ENCODE measurements at regions not wholly inside any gene's neighbourhood (a gene's known extent, or its start where the extent isn't known, plus 50 kb on each side); places are given as distances from the start of the nearest gene placed in this dataset.

- TF ChIP-seq SIN3A (IDR thresholded peaks at IDR 0.05; ENCODE audit: borderline replicate concordance, insufficient read depth, low read length) (no peak), REST (IDR thresholded peaks at IDR 0.05; ENCODE audit: insufficient read depth in 1 of 2, low read depth in 2 of 2, low read length in 2 of 2) (no peak), FOXP2 (optimal IDR thresholded peaks at IDR 0.05; ENCODE audit: borderline replicate concordance, extremely low read depth, extremely low read length, insufficient read depth) (no peak), TAF1 (IDR thresholded peaks at IDR 0.05; ENCODE audit: borderline replicate concordance, insufficient read depth, low read length) (no peak), POLR2AphosphoS5 (IDR thresholded peaks at IDR 0.05; ENCODE audit: low read depth, low read length) (no peak)
Measured at GRCh38 chr3:170749765-170750477, 120.1 kb downstream of the RPL22L1 start.

- no peak for TF ChIP-seq REST (IDR thresholded peaks at IDR 0.05; ENCODE audit: insufficient read depth in 1 of 2, low read depth in 2 of 2, low read length in 2 of 2)
Measured at GRCh38 chr3:170749185-170749584, 120.8 kb downstream of the RPL22L1 start.

- TF ChIP-seq TAF1 (IDR thresholded peaks at IDR 0.05; ENCODE audit: borderline replicate concordance, insufficient read depth, low read length) (no peak), REST (IDR thresholded peaks at IDR 0.05; ENCODE audit: insufficient read depth in 1 of 2, low read depth in 2 of 2, low read length in 2 of 2) (no peak), POLR2AphosphoS5 (IDR thresholded peaks at IDR 0.05; ENCODE audit: low read depth, low read length) (no peak), FOXP2 (optimal IDR thresholded peaks at IDR 0.05; ENCODE audit: borderline replicate concordance, extremely low read depth, extremely low read length, insufficient read depth) (no peak), SIN3A (IDR thresholded peaks at IDR 0.05; ENCODE audit: borderline replicate concordance, insufficient read depth, low read length) (no peak)
Measured at GRCh38 chr3:170746175-170746942, 123.6 kb downstream of the RPL22L1 start.

- TF ChIP-seq POLR2AphosphoS5 (IDR thresholded peaks at IDR 0.05; ENCODE audit: low read depth, low read length): no peak
- no peak for TF ChIP-seq REST (IDR thresholded peaks at IDR 0.05; ENCODE audit: insufficient read depth in 1 of 2, low read depth in 2 of 2, low read length in 2 of 2)
- TF ChIP-seq SIN3A (IDR thresholded peaks at IDR 0.05; ENCODE audit: borderline replicate concordance, insufficient read depth, low read length): no peak
- no peak for TF ChIP-seq FOXP2 (optimal IDR thresholded peaks at IDR 0.05; ENCODE audit: borderline replicate concordance, extremely low read depth, extremely low read length, insufficient read depth)
- TF ChIP-seq TAF1 (IDR thresholded peaks at IDR 0.05; ENCODE audit: borderline replicate concordance, insufficient read depth, low read length): no peak
Measured at GRCh38 chr3:170745211-170745718, 124.7 kb downstream of the RPL22L1 start.

All from PFSK-1 (cell line).